GM12878 (cell line): ENCODE measurements at regions not wholly inside any gene's neighbourhood (a gene's known extent, or its start where the extent isn't known, plus 50 kb on each side); places are given as distances from the start of the nearest gene placed in this dataset.

Experiments used
- ATAC-seq: fragments of 200-7000 bp; cut with Tn5 transposase; 3 replicates; pipeline ENCODE4 v1.9.1; 2020; ENCODE audit warnings: mild to moderate bottlenecking, moderate library complexity
- BruUV-seq: library from RNA; stranded (reverse); fragments of 400-500 nt; replicated peaks from 2 replicates; lab custom pipeline; 2021; lab: Mats Ljungman, UMichigan
- CTCF ChIA-PET: fragments of 300-600 bp; sonication (Branson Sonifier 250); formaldehyde crosslinking; extraction: SDS; loops from one replicate; lab custom pipeline; 2021; ENCODE audit warnings: inconsistent platforms; lab: Yijun Ruan, JAX
- POLR2A ChIA-PET: fragments of 350-600 bp; formaldehyde crosslinking; extraction: SDS; loops from one replicate; lab custom pipeline; 2021; ENCODE audit warnings: inconsistent platforms; lab: Charles Lee
- RAD21 ChIA-PET: fragments of 300-600 bp; sonication (Branson Sonifier 250); formaldehyde crosslinking; loops from one replicate; lab custom pipeline; 2023; ENCODE audit warnings: antibody characterized with exemption; ENCODE audit not compliant: unreplicated experiment; lab: Charles Lee
- SMC1A ChIA-PET: fragments of 300-600 bp; sonication (Branson Sonifier 250); formaldehyde crosslinking; loops from one replicate; lab custom pipeline; 2023; ENCODE audit not compliant: unreplicated experiment, uncharacterized antibody; lab: Charles Lee
- DNase-seq: peaks from one replicate; pipeline ENCODE4 v3.0.0-alpha.2; 2011; ENCODE audit warnings: low read depth, low spot score
- FAIRE-seq: peaks from 3 replicates; lab custom pipeline; 2011; peaks lifted over from hg19 to GRCh38; lab: Jason Lieb, UNC
- H2AFZ ChIP-seq: 2 replicates; pipeline ENCODE4 v1.6.0; 2011; ENCODE audit warnings: low read depth, low read length, control low read depth; ENCODE audit not compliant: control insufficient read depth
- H3K27ac ChIP-seq: 2 replicates; pipeline ENCODE4 v1.5.1; 2011; ENCODE audit warnings: control low read depth; ENCODE audit not compliant: control insufficient read depth, insufficient read depth
- H3K27me3 ChIP-seq, 2 experiments: replicated peaks in 1 of 2; 2 replicates each; pipeline versions ENCODE4 v1.6.0 to v1.6.1; 2011; ENCODE audit warnings: low read length in 1 of 2; ENCODE audit not compliant: control insufficient read depth in 2 of 2, insufficient read depth in 2 of 2
- H3K36me3 ChIP-seq, 2 experiments: 2 replicates each; pipeline ENCODE4 v1.5.1; 2011; ENCODE audit warnings: low read length in 1 of 2; ENCODE audit not compliant: control insufficient read depth in 2 of 2, insufficient read depth in 2 of 2
- H3K4me1 ChIP-seq: 2 replicates; pipeline ENCODE4 v1.6.1; 2011; ENCODE audit warnings: mild to moderate bottlenecking, low read length, moderate library complexity, mixed read lengths; ENCODE audit not compliant: control insufficient read depth, insufficient read depth
- H3K4me2 ChIP-seq: 2 replicates; pipeline ENCODE4 v1.6.0; 2011; ENCODE audit warnings: control low read depth; ENCODE audit not compliant: control insufficient read depth, insufficient read depth
- H3K4me3 ChIP-seq: fragments of 200-600 bp; sonication (generic); 2 replicates; pipeline ENCODE4 v1.5.1; 2016
- H3K79me2 ChIP-seq: 2 replicates; pipeline ENCODE4 v1.6.0; 2011; ENCODE audit warnings: low read length; ENCODE audit not compliant: control insufficient read depth, insufficient read depth
- H3K9ac ChIP-seq: 2 replicates; pipeline ENCODE4 v1.8.0; 2011; ENCODE audit warnings: low read length, control low read depth, mixed read lengths; ENCODE audit not compliant: control insufficient read depth, insufficient read depth
- H3K9me3 ChIP-seq: replicated peaks from 3 replicates; pipeline ENCODE4 v1.5.1; 2011; ENCODE audit warnings: mild to moderate bottlenecking, low read length; ENCODE audit not compliant: control insufficient read depth, insufficient read depth
- H4K20me1 ChIP-seq: 2 replicates; pipeline ENCODE4 v1.6.0; 2011; ENCODE audit not compliant: control insufficient read depth, insufficient read depth
- ATF2 ChIP-seq: IDR thresholded peaks from 2 replicates; pipeline ENCODE4 v1.6.1; 2012; ENCODE audit warnings: low read length, inconsistent platforms
- CBX5 ChIP-seq: sonication (generic); IDR thresholded peaks from 2 replicates; pipeline ENCODE4 v1.6.1; 2016; ENCODE audit warnings: low read depth, moderate library complexity, mild to moderate bottlenecking, inconsistent platforms
- CREM ChIP-seq: IDR thresholded peaks from 2 replicates; pipeline ENCODE4 v1.6.1; 2014; ENCODE audit warnings: antibody characterized with exemption, low read depth
- E2F8 ChIP-seq: fragments of 450-650 bp; IDR thresholded peaks from 2 replicates; pipeline ENCODE4 v1.6.1; 2018; ENCODE audit warnings: mild to moderate bottlenecking, low read depth, moderate library complexity; ENCODE audit not compliant: partially characterized antibody
- GATAD2B ChIP-seq: fragments of 450-650 bp; conservative IDR thresholded peaks from 2 replicates; pipeline ENCODE4 v1.6.1; 2017; ENCODE audit warnings: low read depth, mild to moderate bottlenecking, moderate library complexity
- HCFC1 ChIP-seq: fragments of 150-350 bp; IDR thresholded peaks from 2 replicates; pipeline ENCODE4 v1.6.1; 2014; ENCODE audit warnings: low read length
- IKZF1 ChIP-seq: fragments of 450-650 bp; conservative IDR thresholded peaks from 2 replicates; pipeline ENCODE4 v1.6.1; 2017; ENCODE audit warnings: antibody characterized with exemption, mild to moderate bottlenecking
- IKZF2 ChIP-seq, 2 experiments: fragments of 450-650 bp; IDR thresholded peaks; 2 replicates each; pipeline ENCODE4 v1.6.1; 2017; ENCODE audit warnings: mild to moderate bottlenecking in 2 of 2, moderate library complexity in 2 of 2
- MEF2B ChIP-seq: fragments of 450-650 bp; IDR thresholded peaks from 2 replicates; pipeline ENCODE4 v1.6.1; 2018; ENCODE audit warnings: mild to moderate bottlenecking, moderate library complexity; ENCODE audit not compliant: partially characterized antibody, poor library complexity, severe bottlenecking
- RB1 ChIP-seq: fragments of 450-650 bp; formaldehyde crosslinking; IDR thresholded peaks from 2 replicates; pipeline ENCODE4 v1.6.1; 2017; ENCODE audit warnings: mild to moderate bottlenecking, borderline replicate concordance
- SMAD1 ChIP-seq: fragments of 450-650 bp; IDR thresholded peaks from 2 replicates; pipeline ENCODE4 v1.6.1; 2018; ENCODE audit warnings: mild to moderate bottlenecking, low read depth; ENCODE audit not compliant: partially characterized antibody
- SMAD5 ChIP-seq: IDR thresholded peaks from 2 replicates; pipeline ENCODE4 v1.6.1; 2016; ENCODE audit warnings: antibody characterized with exemption, low read depth
- TAF1 ChIP-seq: IDR thresholded peaks from 2 replicates; pipeline ENCODE4 v1.6.1; 2011; ENCODE audit warnings: mild to moderate bottlenecking, low read depth, low read length, borderline replicate concordance
- ZNF24 ChIP-seq: fragments of 450-650 bp; IDR thresholded peaks from 2 replicates; pipeline ENCODE4 v1.6.1; 2017; ENCODE audit warnings: antibody characterized with exemption, mild to moderate bottlenecking
- in situ Hi-C: fragments of 300-500 bp; cut with MboI; formaldehyde crosslinking; loops from 9 replicates; pipeline ENCODE4 v1.14.3; 2018; ENCODE audit warnings: mixed read lengths
- intact Hi-C: fragments of 100-400 bp; cut with micrococcal nuclease; formaldehyde crosslinking; loops from one replicate; pipeline ENCODE4 v1.14.2; 2022; ENCODE audit not compliant: unreplicated experiment

GRCh38 chr10:52895059-52895458 lies 122.5 kb upstream of the MBL2 start:
- no TSS peak for BruUV-seq
- no peaks in the 10 kb centered on the region for H3K79me2 ChIP-seq
- ATAC-seq: no peak
- H3K36me3 ChIP-seq: no peaks in the 10 kb centered on the region
- no peak for DNase-seq
- H4K20me1 ChIP-seq: no peaks in the 10 kb centered on the region
- TF ChIP-seq MEF2B: no peak
- TF ChIP-seq RB1: no peak
- no peak for TF ChIP-seq GATAD2B
- no peak for TF ChIP-seq IKZF1
- TF ChIP-seq IKZF2 (IDR thresholded peaks at IDR 0.05): no peak
- TF ChIP-seq SMAD5: no peak
- no peak for TF ChIP-seq TAF1
- no peak for TF ChIP-seq ATF2
- TF ChIP-seq CREM: no peak
- TF ChIP-seq ZNF24: no peak
- no peak for TF ChIP-seq HCFC1
- TF ChIP-seq SMAD1: no peak
- no peak for TF ChIP-seq E2F8
- TF ChIP-seq CBX5: no peak
- TF ChIP-seq, all 136 proteins: peak for 0
- no peaks in the 10 kb centered on the region for H3K9me3 ChIP-seq
- POLR2A ChIA-PET: no interaction called here
- H3K4me2 ChIP-seq: no peak overlapping the region
- CTCF ChIA-PET: no interaction called here
- H3K27ac ChIP-seq: no peak overlapping the region
- H3K9ac ChIP-seq: no peak overlapping the region
- no peak for FAIRE-seq
- RAD21 ChIA-PET: no interaction called here
- intact Hi-C loops: no loop called here
- in situ Hi-C loops: no loop called here
- no peak overlapping the region for H3K4me3 ChIP-seq
- H3K27me3 ChIP-seq: no peaks in the 10 kb centered on the region; a peak in 1 of 4 replicates
- SMC1A ChIA-PET: interaction anchor here (1.6 kb wide), 1 partner anchor 9 kb away, joined by 5 read pairs; no protein-coding TSS in a partner anchor
- no peak overlapping the region for H2AFZ ChIP-seq
- H3K4me1 ChIP-seq: no peaks in the 10 kb centered on the region; the same call in 1 of the 2 replicates
